CD4-positive, alpha-beta T cell treated with Interleukin-4 for 4 hours (primary cell): ENCODE measurements at regions not wholly inside any gene's neighbourhood (a gene's known extent, or its start where the extent isn't known, plus 50 kb on each side); places are given as distances from the start of the nearest gene placed in this dataset.
A peak's percentile ranks its signal among the peaks of the same experiment; 100 is the strongest.
"Not testable (repeated sequence)": the region's sequence is repeated elsewhere in the genome, so short reads cannot be mapped to it uniquely, and the experiment has no call there.

Source experiments
- DNase-seq: peaks from one replicate; pipeline ENCODE4 v3.0.0-alpha.2; 2020

DNA sequence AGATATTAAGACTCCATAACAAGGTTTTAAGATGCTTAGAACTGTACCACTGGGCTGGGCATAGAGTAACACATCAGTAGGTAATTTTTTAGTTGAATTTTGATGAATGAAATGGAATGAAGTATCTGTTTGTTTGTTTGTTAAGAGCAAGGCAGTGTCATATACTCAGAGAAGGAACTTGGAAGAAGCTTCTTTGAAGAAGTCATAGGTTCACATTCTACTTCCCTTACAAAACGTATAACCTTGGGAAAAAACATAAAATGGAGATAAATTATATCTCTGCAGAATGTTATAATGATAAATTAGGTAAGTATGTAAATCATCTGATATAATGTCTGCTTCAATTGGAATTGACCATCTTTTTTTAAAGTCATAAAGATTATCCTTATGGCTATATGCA is 122.1 kb upstream of the SLC39A10 start:
- DNase-seq, result no peak

DNA sequence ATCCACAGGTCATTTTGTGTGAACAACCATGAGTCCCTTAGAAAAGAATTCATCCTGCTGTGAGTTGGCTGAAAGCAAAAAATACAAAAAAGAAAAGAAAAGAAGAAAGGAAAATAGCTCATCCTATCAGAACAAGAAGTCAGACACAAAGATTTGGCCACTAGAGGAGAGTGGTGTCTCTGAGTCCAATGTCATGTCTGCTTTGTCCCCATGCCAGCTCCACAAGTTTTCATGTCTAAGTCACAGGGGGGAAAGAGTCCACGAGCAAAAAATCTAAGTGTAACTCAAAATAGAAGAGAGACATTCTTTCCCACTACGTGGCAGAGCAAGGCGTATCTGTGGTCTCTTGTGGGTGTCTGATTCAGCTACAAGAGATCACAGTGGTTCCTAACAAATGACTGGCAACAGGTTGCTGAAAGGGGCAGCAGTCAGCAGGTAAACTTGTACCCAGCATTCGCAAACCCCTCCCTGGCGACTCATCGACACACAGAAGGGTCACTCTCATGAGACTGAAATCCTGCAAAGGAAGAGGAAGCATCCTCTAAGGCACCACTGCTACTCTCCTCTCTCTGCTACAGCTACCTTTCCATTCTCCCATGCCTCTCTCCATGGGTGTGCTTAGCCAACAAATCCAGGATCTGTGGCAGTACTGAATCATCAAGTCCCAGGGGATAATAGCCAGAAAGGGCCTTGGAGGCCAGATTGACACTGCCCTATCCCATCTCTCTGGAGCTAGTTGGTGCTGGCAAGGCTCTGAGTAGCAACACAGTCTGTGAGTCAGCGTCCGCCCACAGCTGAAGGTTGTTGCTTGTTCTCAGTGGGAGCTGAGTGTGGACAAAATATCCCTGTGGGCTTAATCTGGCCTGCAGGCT is 123.0 kb upstream of the SLC39A10 start:
- peak; percentile 82 for DNase-seq

DNA sequence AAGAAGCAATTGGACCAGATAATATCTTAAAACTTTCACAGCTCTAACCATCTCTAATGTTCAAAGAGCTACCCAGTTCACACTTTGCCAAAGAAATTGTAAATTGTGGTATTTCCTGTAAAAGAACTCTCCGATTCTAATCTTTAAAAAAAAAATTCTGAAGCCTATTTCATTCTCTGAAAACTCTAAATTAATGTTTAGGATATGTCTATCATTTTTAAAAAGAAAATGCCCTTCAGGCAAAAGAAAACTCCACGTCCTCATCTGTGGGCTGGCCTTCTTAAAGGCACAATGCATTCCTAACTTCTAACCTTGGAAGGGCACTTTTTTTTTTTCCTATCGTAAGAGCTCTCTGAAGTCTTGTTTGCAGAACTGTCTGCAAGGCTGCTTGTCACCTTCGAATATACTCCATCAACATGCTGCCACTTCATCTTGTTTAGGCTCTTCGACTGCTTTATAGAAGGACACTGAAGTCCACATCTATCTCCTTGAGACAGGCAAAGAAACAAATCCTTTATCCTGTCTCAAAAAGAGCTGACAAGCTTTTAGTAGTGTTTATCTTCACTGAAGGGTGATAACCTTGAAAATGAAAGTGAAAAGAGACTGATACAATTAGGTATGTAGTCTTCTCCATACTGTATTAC is 124.3 kb upstream of the SLC39A10 start:
- DNase-seq, result peak; percentile 54

DNA sequence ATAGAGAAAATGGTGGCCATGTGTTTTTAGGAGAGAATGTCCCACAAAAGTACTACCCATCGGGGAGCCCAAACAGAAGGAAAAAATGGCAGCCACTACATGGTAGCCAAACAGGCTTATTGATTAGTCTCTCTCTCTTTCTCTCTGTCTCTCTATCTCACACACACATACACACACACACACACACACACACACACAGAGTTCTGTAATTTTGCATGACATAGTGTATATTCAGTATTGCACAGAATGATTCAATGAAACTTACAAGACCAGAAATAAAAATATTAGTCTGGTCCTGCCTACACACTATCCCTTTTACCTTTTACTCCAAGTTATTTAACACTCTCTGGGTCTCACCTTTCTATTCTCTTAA is 124.8 kb upstream of the SLC39A10 start:
- no peak for DNase-seq

DNA sequence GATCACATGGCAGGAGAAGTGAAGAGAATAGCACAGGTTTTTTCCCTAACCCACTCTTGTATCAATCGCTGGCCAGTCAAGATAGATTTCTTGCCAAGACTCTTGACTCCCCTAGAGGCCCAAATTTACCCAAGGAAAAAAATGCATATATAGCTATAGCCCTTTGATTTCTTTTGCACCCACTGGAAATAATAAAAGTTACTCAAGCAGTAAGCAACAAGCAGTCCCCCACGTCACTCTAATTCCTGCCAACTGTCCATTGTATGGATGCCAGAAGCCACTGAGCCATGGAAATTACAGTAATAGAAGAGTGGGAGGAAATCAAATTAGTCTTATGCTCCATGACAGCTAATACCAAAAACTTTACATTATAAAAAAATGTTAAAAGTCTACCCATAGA is 125.3 kb upstream of the SLC39A10 start:
- no peak for DNase-seq

DNA sequence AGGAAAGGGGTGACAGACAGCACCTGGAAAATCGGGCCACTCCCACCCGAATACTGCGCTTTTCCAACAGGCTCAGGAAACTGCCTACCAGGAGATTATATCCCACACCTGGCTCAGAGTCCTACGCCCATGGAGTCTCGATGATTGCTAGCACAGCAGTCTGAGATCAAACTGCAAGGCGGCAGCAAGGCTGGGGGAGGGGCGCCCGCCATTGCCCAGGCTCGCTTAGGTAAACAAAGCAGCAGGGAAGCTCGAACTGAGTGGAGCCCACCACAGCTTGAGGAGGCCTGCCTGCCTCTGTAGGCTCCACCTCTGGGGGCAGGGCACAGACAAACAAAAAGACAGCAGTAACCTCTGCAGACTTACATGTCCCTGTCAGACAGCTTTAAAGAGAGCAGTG is 133.8 kb upstream of the SLC39A10 start:
- not testable (repeated sequence) for DNase-seq

DNA sequence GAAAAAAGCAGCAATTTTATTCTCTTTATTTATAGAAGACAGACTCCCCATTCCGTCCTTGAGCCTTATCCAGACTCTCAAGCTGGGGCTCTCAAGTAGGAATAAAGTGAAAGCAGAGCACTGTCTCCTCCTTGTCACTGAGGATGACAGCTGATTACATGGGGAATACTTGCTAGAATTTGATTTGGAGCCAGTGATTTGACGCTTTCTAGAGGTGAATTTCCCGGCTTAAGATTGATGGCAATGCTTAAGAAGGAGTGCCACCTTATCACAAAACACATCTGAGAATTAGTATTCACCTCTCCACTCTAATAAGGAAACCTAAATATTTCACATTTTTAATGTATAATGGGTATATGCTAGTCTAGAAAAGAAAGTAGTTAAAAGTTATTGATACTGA is 135.4 kb upstream of the SLC39A10 start:
- DNase-seq, result no peak

DNA sequence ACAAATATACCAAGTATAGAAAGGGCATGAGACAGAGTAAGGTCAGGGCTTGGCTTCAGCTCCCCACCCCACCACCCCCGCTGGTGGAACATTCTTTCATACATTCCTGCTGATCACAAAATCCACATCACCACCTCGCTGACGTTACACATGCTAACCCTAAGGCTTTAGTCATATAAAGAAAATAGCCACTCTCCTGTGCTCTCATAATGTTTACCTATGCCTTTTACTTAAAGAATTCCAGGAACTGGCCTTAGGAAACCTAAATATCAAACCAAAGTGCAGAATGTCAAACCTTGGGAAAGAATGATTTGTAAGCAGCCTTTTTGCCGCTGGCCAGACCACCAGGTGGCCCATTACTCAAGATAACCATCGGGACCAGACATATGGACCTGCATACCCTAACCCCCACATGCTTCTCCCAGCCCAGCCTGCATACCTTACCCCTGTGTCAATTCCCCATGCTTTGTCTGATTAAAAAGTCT is 136.3 kb upstream of the SLC39A10 start:
- DNase-seq, result no peak

DNA sequence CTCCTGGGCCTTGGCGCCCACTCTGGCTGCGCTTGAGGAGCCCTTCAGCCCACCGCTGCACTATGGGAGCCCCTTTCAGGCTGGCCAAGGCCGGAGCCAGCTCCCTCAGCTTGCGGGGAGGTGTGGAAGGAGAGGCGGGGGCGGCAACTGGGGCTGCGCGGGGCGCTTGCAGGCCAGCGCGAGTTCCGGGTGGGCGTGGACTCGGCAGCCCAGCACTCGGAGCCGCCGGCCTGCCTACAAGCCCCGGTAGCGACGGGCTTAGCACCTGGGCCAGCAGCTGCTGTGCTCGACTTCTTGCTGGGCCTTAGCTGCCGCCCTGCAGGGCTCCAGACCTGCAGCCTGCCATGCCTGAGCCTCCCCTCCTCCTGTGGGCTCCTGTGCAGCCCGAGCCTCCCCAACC is 141.5 kb upstream of the SLC39A10 start:
- no peak for DNase-seq

DNA sequence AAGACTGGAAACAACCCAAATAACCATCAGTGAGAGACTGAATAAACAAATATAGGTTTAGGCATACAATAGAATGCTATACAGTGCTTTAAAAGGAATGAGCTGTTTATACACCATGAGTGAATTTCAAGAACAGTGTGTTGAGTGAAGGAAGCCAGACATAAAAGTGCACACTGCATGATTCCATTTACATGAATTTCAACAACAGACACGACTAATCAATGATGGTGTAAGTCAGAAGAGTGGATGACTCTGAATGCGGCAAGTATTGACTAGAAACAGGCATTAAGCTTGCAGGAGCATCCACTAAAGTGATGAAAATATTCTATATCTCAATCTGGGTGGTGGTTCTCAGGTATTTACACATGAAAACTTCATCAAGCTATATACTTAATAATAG is 142.7 kb upstream of the SLC39A10 start:
- DNase-seq, result no peak

DNA sequence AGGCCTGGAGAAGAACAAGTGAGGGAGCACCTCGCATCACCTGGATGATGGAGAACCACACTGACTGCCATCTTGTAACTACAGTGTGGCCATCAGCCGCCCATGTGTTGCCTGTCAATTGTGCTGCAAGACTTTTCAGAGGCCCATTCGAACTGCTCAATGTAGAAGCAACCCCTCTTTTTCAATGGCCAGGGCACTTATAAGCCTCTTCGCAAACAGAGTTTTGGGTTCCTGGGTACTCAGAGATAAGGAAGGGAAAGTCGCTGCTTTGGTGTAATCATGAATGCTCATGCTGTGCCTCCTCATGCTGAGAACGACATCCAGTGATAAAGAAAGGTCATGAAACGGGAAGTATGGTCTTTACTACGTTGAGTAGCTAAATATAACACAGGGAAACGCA is 143.9 kb upstream of the SLC39A10 start:
- no peak for DNase-seq

DNA sequence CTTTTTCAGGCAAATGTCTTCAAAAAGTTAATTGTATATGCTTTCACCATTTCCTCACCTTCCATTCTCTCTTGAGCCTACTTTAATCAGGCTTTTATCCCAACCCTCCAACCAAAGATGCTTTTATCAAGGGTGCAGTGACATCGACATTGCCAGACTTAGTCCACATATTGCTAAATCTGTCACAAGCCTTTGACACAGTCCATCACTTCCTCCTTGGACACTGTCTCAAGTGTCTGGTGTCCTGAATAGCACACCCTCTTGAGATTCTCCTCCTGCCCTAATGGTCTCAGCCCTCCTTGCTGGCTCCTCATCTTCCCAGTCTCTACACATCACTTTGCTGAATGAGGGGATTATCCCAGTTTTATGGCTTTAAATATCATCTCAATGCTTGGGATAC is 147.5 kb upstream of the SLC39A10 start:
- DNase-seq, result no peak

DNA sequence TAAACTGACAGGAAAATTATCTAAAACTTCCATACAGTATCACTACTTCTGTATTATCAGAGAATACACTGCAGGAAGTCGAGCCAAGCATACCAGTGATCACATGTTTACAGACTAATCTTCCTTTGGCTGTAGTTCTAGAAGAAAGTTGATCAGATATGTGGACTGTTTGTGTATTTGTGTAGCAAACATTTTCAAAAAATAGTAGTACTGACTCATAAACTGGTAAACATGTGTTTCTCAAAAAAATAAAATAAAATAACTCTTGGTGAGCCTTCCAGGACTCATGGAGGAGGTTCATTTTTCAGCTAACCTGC is 148.9 kb upstream of the SLC39A10 start:
- DNase-seq, result no peak

DNA sequence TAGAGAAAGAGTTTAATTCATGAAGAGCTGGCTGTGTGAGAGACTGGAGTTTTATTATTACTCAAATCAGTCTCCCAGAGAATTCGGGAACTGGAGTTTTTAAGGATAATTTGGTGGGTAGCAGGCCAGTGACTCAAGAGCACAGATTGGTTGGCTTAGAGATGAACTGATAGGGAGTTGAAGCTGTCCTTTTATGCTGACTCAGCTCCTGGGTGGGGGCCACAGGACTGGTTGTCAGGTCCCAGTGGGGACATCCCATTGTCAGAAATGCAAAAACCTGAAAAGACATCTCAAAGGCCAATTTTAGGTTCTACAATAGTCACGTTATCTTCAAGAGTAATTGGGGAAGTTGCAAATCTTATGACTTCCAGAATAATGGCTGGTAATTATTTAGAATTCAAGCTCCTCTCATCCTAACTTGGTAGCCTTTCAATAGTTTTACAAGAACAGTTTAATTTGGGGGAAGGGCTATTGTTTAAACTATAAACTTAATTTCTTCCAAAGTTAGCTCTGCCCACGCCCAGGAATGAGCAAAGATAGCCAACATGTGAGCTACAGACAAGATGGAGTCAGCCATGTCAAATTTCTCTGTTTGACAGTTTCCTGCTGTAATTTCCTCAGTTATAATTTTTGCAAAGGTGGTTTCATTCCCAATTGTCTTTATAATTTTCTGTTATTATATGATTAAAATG is 149.4 kb upstream of the SLC39A10 start:
- no peak for DNase-seq

DNA sequence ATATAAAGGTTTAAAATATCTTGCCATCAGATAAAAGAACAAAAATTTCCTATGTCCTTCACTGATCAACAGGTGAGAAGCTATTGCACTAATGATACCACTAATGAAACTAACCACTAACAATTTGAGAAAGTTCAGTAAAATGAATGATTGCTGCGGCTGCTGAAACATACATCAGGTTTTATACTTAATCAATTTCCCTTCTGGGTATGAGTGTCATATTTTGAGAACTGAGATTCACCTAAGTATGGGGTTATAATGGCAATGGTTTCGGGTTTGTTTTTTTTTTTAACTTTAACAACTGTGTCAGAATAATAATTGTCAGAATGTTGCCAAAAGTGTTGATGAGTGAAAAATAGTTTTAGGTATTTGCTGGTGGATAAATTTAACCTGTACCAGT is 151.3 kb upstream of the SLC39A10 start:
- DNase-seq, result no peak

DNA sequence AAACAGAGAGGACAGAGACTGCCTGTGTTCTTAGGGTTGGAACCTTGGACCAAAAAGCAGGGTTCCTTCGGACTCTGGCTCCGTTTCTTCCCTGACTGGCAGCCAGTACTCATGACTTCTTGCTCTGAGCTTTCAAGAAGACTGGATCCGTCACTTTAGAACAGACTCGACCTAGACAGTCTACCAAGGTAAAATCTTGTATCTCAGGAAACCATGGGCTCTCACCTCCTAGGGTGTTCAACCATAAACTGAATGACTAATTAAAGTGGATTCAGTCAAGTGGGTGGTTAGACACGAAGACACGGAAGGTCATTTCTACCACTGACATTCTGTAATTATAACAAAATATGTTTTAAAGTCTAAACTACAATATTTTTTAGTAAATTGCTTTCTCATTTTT is 153.8 kb upstream of the SLC39A10 start:
- DNase-seq, result peak; percentile 41

DNA sequence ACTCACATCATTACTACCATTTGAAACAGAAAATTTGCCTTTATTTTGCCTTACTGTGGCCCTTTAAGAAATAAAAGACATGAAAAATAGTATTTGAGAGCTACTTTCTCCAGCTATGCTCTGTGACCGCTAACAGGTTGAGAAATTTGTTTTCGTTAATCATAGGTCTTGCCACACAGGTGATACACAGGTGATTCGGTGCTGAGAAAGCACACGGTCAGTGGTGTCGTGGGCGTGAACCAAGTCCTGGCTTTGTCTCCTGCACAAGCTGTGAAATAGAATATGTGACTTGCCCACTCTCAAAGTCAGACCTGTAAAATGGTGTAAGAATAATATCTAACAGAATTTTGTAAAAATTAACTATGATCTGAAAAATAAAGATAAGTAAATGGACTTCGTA is 155.3 kb upstream of the SLC39A10 start:
- DNase-seq, result no peak

DNA sequence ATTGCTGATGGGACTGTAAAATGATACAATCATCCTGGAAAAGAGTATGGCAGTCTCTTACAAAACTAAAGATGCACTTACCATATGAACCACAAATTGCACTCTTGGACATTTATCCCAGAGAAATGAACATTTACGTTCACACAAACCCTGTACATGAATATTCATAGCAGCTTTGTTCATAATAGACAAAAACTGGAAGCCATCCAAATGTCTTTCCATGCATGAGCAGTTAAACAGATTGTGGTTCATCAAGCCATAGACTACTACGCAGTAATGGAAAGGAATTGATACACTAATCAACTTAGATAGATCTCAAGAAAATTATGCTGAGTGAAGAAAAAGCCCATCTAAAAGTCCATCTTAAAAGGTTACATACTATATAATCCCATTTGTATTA is 156.1 kb upstream of the SLC39A10 start:
- DNase-seq, result no peak

DNA sequence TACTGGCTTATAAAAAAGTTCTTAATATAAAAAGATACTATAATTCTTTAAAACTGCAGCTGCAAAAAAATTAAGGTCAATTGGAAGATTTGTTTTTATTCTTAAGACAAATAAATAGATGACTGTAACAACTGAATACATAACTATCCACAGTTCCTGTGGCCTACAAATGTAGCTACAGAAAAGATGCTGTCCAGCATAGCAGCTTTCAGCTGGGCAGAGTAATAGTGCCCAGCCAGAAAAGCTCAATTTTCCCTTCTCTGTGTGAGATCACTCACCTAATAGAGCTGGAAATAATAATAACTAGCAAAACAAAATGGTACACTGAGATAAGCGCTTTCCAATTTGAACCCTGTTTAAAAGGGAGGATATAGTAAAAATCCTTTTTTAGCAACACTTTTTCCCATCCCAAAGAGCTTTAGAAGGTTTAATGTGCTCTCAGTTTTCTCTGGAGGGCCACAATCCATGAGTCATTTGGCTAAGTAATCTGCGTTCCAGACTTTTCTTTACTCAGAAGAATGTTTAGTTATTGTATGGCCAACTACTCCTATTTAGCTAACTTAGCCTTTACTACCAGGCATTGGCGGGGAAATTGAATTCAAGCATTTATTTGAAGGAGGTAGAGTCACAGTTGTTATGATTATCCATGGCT is 158.1 kb upstream of the SLC39A10 start:
- DNase-seq, result no peak

DNA sequence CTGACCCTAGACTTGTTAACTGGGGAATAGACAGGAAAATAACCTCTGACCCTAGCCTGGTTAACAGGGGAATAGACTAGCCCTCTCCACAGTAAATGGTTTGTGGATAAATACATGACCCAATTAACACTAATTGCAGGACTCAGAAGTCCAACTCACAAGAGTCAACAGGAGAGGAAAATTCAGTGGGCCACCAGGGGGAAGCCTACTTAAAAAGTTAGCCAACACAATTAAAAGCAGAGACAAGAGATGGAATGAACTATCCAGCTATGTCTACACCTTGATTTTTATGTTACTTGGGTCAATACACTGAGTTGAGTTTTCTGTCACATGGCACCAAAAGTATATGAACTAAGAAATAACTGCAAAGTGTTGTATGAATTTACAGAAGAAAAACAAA is 158.8 kb upstream of the SLC39A10 start:
- DNase-seq, result peak; percentile 79

DNA sequence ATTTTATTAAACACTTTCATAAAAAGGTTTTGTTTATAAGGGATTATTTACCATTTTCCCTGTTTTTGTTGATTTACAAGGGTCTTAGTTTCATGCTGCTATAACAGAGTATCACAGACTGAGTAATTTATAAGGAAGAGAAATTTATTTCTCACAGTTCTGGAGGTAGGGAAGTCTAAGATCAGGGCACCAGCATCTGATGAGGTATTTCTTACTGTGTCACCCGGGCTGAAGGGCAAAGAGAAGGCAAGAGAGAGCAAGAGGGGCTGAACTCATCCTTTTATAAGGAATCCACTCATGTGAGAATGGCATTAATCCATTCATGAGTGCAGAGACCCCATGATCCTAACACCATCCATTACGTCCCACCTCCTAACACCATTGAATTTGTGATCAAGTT is 160.0 kb upstream of the SLC39A10 start:
- no peak for DNase-seq

DNA sequence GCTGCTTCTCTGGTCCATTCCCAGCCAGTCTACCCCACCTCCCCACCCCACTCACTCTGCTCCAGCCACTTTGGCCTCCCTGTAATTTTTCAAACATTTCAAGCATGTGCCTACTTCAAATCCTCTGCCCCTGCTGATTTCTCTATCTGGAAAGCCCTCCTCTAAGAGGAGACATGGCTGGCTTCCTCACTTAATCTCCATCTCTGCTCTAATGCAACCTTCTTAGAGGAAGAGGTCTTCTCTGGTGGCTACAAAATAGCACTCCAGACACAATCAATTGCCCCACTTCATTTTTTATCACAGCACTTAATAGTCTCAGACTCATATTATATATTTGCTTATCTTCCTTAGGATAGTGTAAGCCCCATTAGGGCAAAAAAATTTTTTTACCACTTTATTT is 161.1 kb upstream of the SLC39A10 start:
- DNase-seq, result no peak

DNA sequence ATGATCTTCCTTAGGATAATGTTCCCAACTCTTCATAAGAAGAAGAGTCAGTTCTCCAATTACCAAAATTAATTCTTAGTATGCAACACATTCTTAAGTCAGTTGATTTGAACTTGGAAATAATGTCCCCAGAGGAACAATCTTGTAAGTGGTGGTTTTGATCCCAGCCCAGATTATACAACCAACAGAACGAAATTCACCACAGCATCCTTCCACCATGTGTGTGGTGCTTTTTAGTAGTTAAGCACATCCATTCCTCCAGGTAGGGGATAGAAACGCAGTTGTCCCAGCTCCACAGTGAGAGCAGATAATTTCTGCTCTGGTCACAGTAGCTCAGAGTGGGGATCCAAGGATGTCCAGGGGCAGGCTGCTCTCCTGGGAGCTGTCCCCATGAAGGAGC is 161.7 kb upstream of the SLC39A10 start:
- no peak for DNase-seq

DNA sequence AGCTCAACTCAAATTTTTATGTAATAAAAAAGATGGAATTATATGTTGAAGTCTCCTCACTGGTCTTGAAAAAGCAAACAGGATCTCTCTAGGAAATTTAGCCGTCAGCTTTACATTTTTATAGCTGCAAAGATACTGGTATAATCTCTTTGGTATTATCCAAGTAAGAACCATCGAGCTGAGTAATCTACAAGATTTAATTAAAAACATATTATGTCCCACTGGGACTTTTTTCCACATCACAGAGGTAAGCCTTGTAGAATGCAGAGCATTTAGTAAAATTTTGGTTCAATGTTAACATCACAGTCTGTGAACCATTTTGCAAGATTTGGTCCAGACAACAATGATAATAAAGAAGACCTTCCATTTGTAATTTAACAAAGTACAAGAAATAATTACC is 162.6 kb upstream of the SLC39A10 start:
- no peak for DNase-seq
